CD4-positive, alpha-beta T cell treated with Interferon alpha-2 for 1 hour (primary cell): ENCODE measurements at regions not wholly inside any gene's neighbourhood (a gene's known extent, or its start where the extent isn't known, plus 50 kb on each side); places are given as distances from the start of the nearest gene placed in this dataset.

Experiments used
- DNase-seq, 2 donors: peaks; one replicate each; pipeline ENCODE4 v3.0.0-alpha.2; 2020 to 2022

GRCh38 chr4:27187786-27188185, 327.1 kb downstream of the STIM2 start:
- DNase-seq: no peak

DNA sequence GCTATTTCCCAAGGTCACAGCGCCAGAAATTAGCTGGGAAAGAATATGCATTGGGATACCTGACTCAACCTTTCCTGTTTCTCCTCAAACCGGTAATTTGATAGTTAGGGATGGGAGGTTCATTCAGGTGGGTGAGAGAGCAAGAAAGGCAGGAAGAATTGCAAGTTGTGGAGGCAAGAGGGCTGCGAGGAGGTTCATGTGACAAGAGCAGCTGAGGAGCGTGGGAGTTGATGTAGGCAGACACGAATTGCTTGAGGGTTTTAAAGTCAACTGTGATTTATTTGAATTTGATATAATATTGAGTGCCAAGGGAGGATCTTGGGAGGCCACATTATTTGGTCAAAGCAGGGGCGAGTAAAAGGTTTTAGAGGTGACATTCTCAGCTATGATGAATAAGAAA, 329.0 kb downstream of the STIM2 start:
- DNase-seq: no peak

GRCh38 chr4:27191592-27191991, 331.0 kb downstream of the STIM2 start:
- no peak for DNase-seq

GRCh38 chr4:27194599-27195176, 334.0 kb downstream of the STIM2 start:
- no peak for DNase-seq

DNA sequence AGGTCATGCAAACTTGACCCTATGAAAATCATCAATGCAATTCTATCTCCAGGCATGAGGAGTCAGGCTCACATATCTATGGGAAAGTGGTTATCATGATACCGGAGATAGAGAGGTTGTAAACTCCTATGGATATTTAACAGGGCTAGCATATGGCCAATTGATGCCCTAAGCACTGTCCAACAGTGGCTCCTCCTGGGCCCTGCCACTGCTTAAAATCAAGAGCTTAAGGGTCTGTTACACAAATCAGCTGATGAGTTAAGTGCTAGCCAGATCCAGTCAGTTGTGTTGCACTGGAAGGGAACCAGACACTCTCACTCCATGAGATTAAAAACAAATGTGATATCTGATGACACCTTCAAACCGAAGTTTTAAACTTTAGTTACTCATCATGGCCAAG, 337.6 kb downstream of the STIM2 start:
- no peak for DNase-seq

DNA sequence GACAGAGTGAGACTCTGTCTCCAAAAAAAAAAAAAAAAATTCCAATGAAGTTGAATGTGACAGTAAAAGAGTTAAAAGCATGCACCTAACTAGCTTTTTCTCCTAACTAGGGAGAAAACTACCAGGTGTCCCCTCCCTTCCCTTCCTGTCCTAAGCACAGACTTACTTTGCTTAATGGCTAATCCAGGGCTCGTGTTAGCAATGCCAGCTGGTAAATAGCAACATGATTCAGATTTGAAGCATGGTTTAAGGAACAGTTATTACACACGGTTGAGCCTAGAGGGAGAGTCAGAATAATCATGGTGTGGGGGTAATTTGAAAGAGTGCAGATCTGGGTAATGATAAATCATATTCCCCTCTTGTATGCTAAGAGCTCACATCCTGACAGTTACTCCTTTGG, 338.3 kb downstream of the STIM2 start:
- DNase-seq: no peak

GRCh38 chr4:27206009-27206408, 345.4 kb downstream of the STIM2 start:
- DNase-seq: no peak

DNA sequence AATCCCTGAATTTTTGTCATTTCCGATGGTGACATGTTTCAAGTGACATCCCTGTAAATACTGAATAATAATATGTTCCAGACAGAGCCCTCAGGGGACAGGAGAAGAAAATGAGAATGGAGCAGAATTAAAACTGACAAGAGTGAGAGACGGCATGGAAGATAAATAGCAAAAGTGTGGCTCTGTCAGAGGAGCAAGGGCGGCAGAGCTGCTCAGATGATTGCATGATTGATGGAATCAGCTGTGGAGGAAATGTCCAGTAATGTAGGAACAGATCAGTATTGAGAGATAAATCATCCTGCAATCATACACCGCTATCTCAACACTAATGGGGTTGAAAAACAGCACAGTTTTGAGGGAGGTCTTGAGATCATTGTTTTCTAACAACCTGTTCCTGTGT, 350.3 kb downstream of the STIM2 start:
- DNase-seq: no peak

DNA sequence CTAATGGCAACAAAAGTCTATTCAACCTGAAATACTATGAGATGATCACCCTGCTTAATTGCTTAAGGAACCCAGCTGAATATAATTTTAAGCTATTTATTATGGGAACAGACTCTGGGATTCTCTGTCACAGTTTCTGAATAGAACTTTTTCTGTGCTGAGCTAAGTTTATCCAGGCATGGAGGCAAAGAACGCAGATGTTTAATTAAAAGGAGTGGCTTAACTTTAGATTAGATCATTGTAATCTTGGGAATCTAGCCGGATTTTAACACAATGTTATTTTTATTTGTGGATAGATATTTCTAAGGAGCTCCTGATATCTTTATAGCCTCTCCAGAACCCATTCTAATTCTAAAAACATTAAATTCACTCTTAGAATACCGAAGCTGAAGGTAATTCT, 353.4 kb downstream of the STIM2 start:
- DNase-seq: no peak

DNA sequence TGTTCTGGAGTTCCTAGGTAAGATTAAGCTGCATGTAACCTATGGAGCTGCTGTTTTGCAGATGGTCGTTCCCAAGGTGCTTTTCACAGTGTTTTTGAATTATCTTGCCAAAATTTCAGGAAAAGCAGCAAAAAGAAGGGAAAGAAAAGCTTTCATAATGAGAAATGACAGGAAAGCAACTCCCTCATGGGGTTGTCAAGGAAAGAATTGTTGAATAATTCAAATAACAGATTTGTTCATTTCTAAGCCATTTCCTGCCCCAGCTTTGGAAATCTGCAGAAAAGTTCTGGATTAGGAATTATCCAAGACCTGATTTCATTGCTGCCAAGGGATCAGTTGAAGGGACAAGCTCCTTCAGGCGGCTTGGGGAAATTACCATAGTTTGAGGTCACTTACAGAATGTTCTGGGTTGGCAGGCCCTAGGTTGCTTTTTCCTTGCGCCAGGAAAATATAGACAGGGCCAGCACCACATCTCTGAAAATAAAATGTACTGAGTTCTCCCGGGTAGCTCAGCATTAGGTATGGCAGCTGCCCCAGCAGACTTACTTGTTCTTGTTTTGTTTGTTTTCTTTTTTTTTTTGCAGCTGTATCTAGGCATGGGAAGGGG, 354.7 kb downstream of the STIM2 start:
- no peak for DNase-seq

DNA sequence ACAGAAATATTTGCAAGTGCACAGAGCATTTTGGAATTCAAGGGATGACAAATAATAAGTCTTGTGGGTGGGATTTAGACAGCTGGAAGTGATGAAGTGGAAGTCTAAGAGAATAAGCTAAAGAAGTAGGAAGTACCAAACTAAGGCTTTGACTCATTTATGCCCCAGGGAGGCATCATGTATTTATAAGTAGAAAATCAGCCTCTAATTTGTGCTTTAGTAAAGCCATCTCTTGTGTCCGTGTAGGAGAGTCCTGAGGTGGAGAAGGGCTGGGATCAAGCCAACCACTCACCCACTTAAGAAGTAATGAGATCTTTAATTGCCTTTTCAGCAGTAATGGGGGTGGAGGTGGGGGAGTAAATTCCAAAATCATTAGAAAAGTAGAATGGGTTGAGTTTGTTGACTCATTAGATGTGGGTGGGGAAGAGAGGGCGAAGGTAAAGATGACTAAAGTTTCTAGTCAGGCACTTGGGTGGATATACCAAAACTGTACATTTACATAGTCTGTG, 356.7 kb downstream of the STIM2 start:
- DNase-seq: no peak

GRCh38 chr4:27218013-27218412, 357.4 kb downstream of the STIM2 start:
- DNase-seq: no peak

- no peak for DNase-seq
Measured at GRCh38 chr4:27223326-27223725, 362.7 kb downstream of the STIM2 start.

GRCh38 chr4:27233531-27233930, 372.9 kb downstream of the STIM2 start:
- no peak for DNase-seq

DNA sequence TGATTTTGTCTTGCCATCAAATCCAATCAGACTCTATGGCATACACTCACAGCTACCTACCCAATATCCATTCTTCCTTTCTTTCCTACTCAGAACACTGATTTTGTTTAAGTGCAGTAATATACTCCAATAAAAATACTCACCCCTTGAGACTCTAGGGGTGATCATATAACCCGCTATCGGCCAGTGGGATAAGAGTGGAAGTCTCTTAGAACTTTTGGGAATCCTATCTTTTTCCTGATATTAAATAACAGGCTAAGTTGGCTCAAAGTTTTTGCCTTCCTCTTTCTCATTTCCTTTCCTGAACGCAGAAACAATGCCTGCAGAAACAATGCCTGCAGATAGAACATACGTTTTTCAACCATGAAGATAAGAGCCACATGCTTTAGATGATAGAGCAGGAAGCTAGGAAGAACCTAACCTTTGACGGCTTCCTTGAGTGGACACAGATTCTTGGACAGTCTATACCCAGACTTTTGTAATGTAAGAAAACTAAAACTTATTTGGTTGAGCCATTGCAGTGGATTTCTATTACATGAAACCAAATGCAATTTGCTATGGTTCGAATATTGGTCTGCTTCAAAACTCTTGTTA, 373.8 kb downstream of the STIM2 start:
- DNase-seq: no peak

DNA sequence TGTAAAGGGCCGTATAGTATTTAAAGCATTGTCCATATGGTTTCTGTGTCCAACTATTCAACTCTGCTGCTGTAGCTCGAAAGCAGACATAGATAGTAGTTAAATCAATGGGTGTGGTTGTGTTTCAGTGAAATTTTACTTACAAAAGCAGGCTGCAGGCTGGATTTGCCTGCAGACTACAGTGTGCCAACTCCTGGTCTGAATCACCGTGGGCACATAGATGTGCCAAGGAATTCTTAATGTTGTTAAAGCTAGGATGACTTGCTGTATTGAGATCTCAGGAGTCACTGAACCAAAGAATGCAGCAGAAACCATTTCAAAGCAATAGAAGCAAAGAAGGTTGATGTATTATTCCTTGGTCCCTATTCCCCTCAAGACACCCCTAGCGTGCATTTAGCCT, 379.0 kb downstream of the STIM2 start:
- no peak for DNase-seq

GRCh38 chr4:27242217-27242616, 381.6 kb downstream of the STIM2 start:
- DNase-seq: no peak

- no peak for DNase-seq
Measured at GRCh38 chr4:27245216-27245615, 384.6 kb downstream of the STIM2 start.

GRCh38 chr4:27248829-27249228, 388.2 kb downstream of the STIM2 start:
- no peak for DNase-seq

GRCh38 chr4:27251771-27252170, 391.1 kb downstream of the STIM2 start:
- no peak for DNase-seq

DNA sequence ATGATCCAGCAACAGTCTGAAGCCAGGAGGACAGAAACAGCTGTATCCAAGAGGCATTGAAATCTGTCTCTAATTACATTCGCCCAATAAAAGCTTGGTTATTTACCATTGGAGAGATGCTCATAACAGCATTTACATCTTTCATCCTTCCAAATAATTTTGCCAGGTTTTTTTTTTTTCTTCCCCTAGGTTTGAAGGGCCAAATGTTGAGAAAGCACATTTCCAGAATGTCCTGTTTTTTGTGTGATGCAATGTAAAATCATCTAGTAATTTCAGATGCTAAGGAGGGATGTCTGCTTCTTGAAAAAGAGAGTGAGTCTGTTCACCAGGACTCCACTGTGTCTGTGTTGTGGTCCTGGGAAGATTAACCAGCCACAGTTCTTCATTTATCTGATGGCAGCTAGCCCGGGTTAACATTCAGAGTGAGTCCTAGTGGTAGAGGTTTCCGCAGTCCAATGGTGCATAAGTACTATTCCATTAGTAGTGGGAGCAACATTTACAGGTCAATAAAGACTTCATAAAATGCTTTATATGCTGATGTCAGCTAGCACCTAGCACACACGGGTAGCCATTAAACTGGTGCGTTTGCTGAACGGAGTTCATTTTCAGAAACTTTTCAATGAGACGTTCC, 406.8 kb downstream of the STIM2 start:
- no peak for DNase-seq

DNA sequence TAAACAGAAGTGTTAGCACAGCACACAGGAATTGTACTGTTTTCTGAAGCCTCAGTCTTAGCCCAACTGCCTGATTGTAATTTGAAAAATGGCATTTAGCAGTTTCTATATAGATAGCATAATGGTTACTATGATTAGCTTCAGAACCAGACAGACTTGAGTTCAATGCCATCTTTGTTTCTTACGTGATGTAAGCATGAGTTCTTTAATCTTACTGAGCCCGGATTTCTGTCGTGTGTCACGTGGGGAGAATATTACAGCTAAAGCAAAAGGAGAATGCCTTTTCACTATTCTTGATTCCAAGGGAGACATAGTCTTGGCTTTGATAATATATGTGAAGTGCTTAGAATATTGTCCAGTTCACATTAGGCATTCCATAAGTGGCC, 407.3 kb downstream of the STIM2 start:
- no peak for DNase-seq

DNA sequence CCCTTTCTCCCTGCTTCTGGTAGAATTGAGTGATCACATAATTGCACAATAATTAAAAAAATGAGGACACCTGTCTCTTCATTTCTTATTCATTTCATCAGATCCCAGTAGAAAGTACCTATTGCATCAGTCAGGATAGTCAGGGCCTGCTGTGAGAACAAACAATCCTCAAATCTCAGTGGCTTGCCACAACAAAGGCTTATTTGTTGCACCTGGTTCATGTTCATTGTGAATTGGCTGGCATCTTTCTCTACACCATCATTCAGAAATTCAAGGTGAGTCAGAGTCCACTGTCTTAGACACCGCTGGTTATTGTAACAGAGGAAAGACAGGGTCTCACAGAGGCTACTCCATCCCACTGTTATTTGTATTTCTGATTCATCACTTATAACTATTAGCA, 409.8 kb downstream of the STIM2 start:
- DNase-seq: no peak

DNA sequence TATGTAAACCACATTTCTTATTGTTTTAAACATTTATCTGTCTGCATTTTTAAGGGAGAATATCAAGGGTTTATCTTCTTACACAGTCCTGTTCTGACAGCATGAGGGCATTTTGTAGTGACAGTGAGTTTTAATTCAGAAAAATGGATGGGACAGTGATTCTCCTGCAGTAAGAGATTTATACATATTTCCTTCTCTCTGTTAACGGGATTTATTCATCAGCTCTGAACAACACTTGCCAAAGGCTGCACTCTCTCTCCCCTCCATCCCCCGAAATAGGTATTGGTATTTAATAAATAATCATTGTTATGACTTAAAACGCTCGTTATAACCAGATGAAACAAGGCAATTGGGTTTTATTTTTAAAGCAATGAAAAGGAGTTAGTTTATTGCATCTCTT, 410.9 kb downstream of the STIM2 start:
- DNase-seq: no peak
